Parathyroid adenoma (tissue), 2 donors: ENCODE measurements at regions not wholly inside any gene's neighbourhood (a gene's known extent, or its start where the extent isn't known, plus 50 kb on each side); places are given as distances from the start of the nearest gene placed in this dataset.

Source experiments
- H2AFZ ChIP-seq: fragments of 300-600 bp; sonication (generic); one replicate; pipeline ENCODE4 v1.7.0; 2017; ENCODE audit warnings: antibody characterized with exemption, mild to moderate bottlenecking
- H3K27ac ChIP-seq: fragments of 300-600 bp; sonication (generic); one replicate; pipeline ENCODE4 v1.7.0; 2017
- H3K27me3 ChIP-seq: fragments of 300-600 bp; sonication (generic); one replicate; pipeline ENCODE4 v1.7.0; 2017; ENCODE audit warnings: low read length; ENCODE audit not compliant: control insufficient read depth, insufficient read depth
- H3K36me3 ChIP-seq: fragments of 300-600 bp; sonication (generic); one replicate; pipeline ENCODE4 v1.7.0; 2017; ENCODE audit warnings: low read length; ENCODE audit not compliant: control insufficient read depth, insufficient read depth
- H3K4me1 ChIP-seq: fragments of 300-600 bp; sonication (generic); one replicate; pipeline ENCODE4 v1.7.0; 2017; ENCODE audit warnings: control low read depth
- H3K4me2 ChIP-seq: fragments of 300-600 bp; sonication (generic); one replicate; pipeline ENCODE4 v1.7.0; 2017; ENCODE audit warnings: low read length
- H3K4me3 ChIP-seq: fragments of 300-600 bp; sonication (generic); one replicate; pipeline ENCODE4 v1.7.0; 2017; ENCODE audit warnings: low read depth, low read length
- H3K79me2 ChIP-seq: fragments of 300-600 bp; sonication (generic); one replicate; pipeline ENCODE4 v1.7.0; 2017; ENCODE audit warnings: control low read depth
- H3K9ac ChIP-seq: fragments of 300-600 bp; sonication (generic); one replicate; pipeline ENCODE4 v1.7.0; 2017; ENCODE audit warnings: mild to moderate bottlenecking
- H3K9me3 ChIP-seq: fragments of 300-600 bp; sonication (generic); one replicate; pipeline ENCODE4 v1.7.0; 2017; ENCODE audit warnings: low read length; ENCODE audit not compliant: control insufficient read depth
- TF ChIP-seq, protein P1 (sequence below): fragments of 300-600 bp; sonication (generic); IDR thresholded peaks from one replicate; pipeline ENCODE4 v1.7.0; 2017; ENCODE audit warnings: antibody characterized with exemption, mild to moderate bottlenecking
- donor health status: primary hyperparathyroidism.

DNA sequence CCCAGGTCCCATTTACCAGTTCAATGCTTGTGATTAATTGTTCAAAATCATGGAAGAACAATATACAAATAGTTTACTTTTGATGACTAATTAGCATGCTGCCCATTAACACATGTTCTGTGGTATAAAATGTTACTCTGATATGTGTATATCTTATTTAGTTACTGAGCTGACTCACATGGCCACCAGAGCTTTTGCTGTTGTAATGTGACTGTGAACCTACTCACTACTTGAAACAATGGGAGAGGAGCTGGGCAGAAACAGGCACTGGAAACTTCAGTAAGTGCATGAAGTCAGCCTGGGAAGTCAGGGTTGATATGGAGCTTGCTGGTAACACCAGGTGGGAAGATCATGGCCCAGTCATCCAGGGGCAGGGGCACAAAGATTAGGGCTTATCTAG is 72.7 kb upstream of the MAD2L1 start:
- H3K4me3 ChIP-seq = no peak overlapping the region
- no peaks in the 10 kb centered on the region for H3K4me1 ChIP-seq
- no peak overlapping the region for H3K4me2 ChIP-seq
- H3K79me2 ChIP-seq = no peaks in the 10 kb centered on the region
- no peaks in the 10 kb centered on the region for H3K9me3 ChIP-seq
- TF ChIP-seq, protein P1, sequence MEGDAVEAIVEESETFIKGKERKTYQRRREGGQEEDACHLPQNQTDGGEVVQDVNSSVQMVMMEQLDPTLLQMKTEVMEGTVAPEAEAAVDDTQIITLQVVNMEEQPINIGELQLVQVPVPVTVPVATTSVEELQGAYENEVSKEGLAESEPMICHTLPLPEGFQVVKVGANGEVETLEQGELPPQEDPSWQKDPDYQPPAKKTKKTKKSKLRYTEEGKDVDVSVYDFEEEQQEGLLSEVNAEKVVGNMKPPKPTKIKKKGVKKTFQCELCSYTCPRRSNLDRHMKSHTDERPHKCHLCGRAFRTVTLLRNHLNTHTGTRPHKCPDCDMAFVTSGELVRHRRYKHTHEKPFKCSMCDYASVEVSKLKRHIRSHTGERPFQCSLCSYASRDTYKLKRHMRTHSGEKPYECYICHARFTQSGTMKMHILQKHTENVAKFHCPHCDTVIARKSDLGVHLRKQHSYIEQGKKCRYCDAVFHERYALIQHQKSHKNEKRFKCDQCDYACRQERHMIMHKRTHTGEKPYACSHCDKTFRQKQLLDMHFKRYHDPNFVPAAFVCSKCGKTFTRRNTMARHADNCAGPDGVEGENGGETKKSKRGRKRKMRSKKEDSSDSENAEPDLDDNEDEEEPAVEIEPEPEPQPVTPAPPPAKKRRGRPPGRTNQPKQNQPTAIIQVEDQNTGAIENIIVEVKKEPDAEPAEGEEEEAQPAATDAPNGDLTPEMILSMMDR = no peak
- H3K36me3 ChIP-seq = no peaks in the 10 kb centered on the region
- no peak overlapping the region for H3K27ac ChIP-seq
- no peak overlapping the region for H2AFZ ChIP-seq
- H3K9ac ChIP-seq = no peak overlapping the region
- no peaks in the 10 kb centered on the region for H3K27me3 ChIP-seq

DNA sequence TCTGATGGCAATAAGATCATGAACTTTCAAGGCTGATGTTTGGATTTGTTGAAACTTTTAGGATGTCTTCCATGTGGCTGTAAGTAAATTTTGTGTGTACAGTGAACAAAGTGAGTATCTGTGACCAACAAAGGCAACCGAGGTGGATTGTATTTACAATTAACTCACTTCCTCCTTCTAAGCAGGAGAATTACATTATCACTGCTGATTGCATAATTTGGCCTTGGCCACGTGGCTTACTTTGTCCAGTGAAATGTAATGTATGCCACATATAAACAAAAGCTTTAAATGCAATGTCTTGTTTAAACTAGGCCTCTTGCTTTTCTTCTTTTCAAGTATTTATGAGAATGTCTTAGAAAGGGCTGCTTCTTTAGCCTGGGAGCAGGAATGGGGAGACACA is 66.3 kb upstream of the MAD2L1 start:
- H3K9ac ChIP-seq = no peak overlapping the region
- H3K9me3 ChIP-seq = peaks cover 4% of the 10 kb centered on the region
- no peak overlapping the region for H2AFZ ChIP-seq
- H3K4me2 ChIP-seq = no peak overlapping the region
- no peaks in the 10 kb centered on the region for H3K79me2 ChIP-seq
- H3K36me3 ChIP-seq = no peaks in the 10 kb centered on the region
- no peak overlapping the region for H3K27ac ChIP-seq
- no peaks in the 10 kb centered on the region for H3K27me3 ChIP-seq
- TF ChIP-seq, protein P1 = no peak
- H3K4me3 ChIP-seq = no peak overlapping the region
- H3K4me1 ChIP-seq = no peaks in the 10 kb centered on the region

DNA sequence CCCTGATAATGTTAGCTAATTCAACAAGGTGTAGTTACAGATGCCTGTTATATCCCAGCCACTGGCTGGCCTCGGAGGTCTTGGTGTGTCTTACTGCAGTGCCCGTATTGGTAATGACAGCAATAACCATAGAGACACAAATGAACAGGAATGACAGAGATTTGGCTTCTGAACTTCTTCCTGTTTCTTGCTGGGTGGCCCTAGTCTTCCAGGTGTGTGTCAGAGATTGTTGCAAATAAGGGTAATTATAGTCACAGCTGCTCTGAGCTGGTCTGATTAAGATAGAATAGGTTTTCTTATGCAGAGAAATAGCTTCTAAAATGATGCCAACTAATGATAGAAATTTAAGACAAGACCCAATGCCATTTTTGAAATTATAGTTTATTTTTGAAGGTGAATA is 64.1 kb upstream of the MAD2L1 start:
- no peaks in the 10 kb centered on the region for H3K79me2 ChIP-seq
- TF ChIP-seq, protein P1 = no peak

More for the DNA sequence above, 64.1 kb upstream of the MAD2L1 start:
- Histone ChIP-seq H3K9me3 (peaks cover 4% of the 10 kb centered on the region), H3K9ac (no peak overlapping the region), H3K27ac (no peak overlapping the region), H3K4me3 (no peak overlapping the region), H3K4me1 (no peaks in the 10 kb centered on the region), H3K36me3 (no peaks in the 10 kb centered on the region), H3K4me2 (no peak overlapping the region), H3K27me3 (no peaks in the 10 kb centered on the region), H2AFZ (no peak overlapping the region)
